Right lobe of liver (tissue), 4 donors: ENCODE measurements at regions not wholly inside any gene's neighbourhood (a gene's known extent, or its start where the extent isn't known, plus 50 kb on each side); places are given as distances from the start of the nearest gene placed in this dataset.

Source experiments
- POLR2A ChIP-seq: fragments of 450-650 bp; IDR thresholded peaks from one replicate; pipeline ENCODE4 v1.6.1; 2017; ENCODE audit warnings: antibody characterized with exemption, mild to moderate bottlenecking
- TF ChIP-seq, protein P1 (sequence below), 4 donors: fragments of 200-600 bp in 3 of 4; fragments of 450-650 bp in 1 of 4; IDR thresholded peaks; one replicate each; pipeline versions ENCODE4 v1.5.1 to v1.8.0; 2016 to 2022; ENCODE audit warnings: antibody characterized with exemption in 4 of 4, mild to moderate bottlenecking in 2 of 4
- donor health status: DM: no; HTN: no; CAD: no.
- donor health status: DM: no; HTN: no; CAD: no.
- donor health status: DM: no; HTN: yes; CAD: no.

DNA sequence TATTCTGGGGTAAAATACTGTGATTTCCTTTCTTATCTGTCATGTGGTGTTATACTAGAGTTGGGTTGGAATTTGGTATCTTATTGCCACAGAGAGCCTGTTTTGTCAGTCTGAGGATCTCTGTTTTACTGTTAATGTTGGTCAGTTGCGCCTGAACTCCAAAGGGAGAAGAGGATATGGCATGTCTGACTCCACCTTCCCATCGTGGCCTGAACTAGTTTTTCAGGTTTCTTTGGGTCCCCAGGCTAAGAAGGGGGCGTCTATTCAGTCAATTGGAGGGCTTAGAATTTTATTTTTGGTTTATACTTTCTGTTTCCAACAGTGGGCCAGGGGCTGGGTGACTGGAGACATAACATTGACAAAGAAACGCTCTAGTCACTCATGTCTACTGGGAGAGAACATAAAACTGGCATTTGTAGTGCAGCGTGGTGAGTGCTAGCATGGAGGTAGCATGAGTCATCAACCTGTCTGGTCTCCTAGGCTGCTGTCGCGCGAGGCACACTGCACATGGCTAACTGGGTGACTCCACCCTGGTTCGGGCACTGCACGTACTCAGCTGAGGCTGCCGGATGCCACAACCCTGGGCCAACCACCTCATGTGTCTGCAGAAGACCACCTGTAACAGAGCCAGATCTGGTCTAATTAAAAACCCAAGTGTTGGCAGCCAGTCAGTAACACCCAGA lies 120.1 kb upstream of the OR9Q1 start:
- TF ChIP-seq, protein P1, sequence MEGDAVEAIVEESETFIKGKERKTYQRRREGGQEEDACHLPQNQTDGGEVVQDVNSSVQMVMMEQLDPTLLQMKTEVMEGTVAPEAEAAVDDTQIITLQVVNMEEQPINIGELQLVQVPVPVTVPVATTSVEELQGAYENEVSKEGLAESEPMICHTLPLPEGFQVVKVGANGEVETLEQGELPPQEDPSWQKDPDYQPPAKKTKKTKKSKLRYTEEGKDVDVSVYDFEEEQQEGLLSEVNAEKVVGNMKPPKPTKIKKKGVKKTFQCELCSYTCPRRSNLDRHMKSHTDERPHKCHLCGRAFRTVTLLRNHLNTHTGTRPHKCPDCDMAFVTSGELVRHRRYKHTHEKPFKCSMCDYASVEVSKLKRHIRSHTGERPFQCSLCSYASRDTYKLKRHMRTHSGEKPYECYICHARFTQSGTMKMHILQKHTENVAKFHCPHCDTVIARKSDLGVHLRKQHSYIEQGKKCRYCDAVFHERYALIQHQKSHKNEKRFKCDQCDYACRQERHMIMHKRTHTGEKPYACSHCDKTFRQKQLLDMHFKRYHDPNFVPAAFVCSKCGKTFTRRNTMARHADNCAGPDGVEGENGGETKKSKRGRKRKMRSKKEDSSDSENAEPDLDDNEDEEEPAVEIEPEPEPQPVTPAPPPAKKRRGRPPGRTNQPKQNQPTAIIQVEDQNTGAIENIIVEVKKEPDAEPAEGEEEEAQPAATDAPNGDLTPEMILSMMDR (IDR thresholded peaks at IDR 0.05): no peak
- no peak for TF ChIP-seq POLR2A
